Right lobe of liver (tissue), 4 donors: ENCODE measurements at regions not wholly inside any gene's neighbourhood (a gene's known extent, or its start where the extent isn't known, plus 50 kb on each side); places are given as distances from the start of the nearest gene placed in this dataset.

Experiments used
- POLR2A ChIP-seq: fragments of 450-650 bp; IDR thresholded peaks from one replicate; pipeline ENCODE4 v1.6.1; 2017; ENCODE audit warnings: antibody characterized with exemption, mild to moderate bottlenecking
- TF ChIP-seq, protein P1 (sequence below), 4 donors: fragments of 200-600 bp in 3 of 4; fragments of 450-650 bp in 1 of 4; IDR thresholded peaks; one replicate each; pipeline versions ENCODE4 v1.5.1 to v1.8.0; 2016 to 2022; ENCODE audit warnings: antibody characterized with exemption in 4 of 4, mild to moderate bottlenecking in 2 of 4
- donor health status: DM: no; HTN: no; CAD: no.
- donor health status: DM: no; HTN: no; CAD: no.
- donor health status: DM: no; HTN: yes; CAD: no.

GRCh38 chr15:29621616-29622015 is 200.7 kb downstream of the TJP1 start:
- no peak for TF ChIP-seq POLR2A
- TF ChIP-seq, protein P1, sequence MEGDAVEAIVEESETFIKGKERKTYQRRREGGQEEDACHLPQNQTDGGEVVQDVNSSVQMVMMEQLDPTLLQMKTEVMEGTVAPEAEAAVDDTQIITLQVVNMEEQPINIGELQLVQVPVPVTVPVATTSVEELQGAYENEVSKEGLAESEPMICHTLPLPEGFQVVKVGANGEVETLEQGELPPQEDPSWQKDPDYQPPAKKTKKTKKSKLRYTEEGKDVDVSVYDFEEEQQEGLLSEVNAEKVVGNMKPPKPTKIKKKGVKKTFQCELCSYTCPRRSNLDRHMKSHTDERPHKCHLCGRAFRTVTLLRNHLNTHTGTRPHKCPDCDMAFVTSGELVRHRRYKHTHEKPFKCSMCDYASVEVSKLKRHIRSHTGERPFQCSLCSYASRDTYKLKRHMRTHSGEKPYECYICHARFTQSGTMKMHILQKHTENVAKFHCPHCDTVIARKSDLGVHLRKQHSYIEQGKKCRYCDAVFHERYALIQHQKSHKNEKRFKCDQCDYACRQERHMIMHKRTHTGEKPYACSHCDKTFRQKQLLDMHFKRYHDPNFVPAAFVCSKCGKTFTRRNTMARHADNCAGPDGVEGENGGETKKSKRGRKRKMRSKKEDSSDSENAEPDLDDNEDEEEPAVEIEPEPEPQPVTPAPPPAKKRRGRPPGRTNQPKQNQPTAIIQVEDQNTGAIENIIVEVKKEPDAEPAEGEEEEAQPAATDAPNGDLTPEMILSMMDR (IDR thresholded peaks at IDR 0.05): no peak
